ENCODE measurements at regions not wholly inside any gene's neighbourhood (a gene's known extent, or its start where the extent isn't known, plus 50 kb on each side); places are given as distances from the start of the nearest gene placed in this dataset.
A peak's percentile ranks its signal among the peaks of the same experiment; 100 is the strongest.
"Not testable (repeated sequence)": the region's sequence is repeated elsewhere in the genome, so short reads cannot be mapped to it uniquely, and the experiment has no call there.

DNA sequence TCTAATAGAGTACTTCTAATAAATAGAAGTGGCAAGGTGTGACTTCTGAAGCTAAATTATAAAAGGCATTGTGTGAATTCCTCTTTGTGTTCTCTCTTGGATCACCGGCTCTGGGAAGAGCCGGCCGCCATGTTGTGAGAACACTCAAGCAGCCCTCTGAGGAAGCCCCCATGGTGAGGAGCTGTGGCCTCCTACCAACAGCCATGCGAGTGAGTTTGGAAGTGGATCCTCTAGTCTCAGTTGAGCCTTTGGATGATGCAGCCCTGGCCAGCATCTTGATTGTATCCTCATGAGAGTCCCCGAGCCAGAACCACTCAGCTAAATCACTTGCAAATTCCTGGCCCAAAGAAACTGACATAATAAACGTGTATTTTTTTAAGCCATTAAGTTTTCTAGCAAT, 94.5 kb upstream of the CARD11 start:
- DNase-seq, result no peak

GRCh38 chr7:3138997-3139396, 95.3 kb upstream of the CARD11 start:
- DNase-seq, result no peak

GRCh38 chr7:3140834-3141233, 97.2 kb upstream of the CARD11 start:
- DNase-seq, result no peak

DNA sequence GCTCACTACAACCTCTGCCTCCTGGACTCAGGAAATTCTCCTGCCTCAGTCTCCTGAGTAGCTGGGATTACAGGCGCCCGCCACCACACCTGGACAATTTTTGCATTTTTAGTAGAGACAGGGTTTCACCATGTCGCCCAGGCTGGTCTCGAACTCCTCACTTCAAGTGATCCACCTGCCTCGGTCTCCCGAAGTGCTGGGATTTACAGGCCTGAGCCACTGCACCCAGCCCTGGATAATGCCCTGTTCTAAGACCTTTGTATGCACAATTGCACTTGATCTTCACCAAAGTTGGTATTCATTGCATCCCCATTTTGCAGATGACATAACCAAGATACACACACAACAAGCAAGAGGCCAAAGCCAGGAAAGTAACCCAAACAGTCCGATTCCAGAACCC, 97.7 kb upstream of the CARD11 start:
- no peak for DNase-seq

DNA sequence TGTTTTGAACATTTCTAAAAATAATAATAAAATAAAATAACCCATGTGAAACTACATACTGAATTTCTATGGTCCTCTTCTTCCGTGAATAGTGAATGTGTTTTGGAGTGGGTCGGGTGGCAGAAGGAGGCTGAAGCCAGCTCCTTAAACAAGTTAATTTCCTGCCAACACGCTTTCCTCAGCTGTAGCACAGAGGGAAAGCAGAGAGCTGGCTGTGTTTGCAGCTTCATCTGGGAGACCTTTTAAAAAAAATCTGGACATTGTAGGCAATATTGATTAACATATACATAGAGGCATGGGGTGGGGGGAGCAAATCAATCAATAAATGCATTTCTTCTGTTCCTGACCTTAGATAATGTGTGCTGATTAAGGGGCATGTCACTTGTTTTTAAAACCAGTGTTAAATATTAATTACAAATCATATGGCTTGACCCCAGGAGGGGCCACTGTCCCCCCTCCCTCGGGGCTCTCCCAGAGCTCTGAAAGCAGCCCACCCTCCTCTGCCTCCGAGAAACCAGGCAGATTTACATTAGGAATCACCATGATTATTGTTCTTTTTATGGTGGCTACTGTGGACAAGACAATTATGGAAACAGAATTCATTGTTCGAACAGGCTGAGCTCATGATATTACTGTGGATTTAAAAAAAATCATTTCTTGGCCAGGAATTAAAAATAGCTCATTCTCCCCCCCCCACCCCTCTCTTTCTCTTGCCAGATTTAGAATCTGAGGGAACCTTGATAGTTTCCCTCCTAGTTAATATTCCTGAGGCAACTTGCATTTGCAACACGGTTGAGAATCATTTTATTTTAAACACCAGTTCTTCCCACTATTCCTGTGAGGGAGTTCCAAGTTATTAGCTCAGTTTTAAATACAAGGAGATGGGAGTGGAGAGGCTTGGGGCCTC, 100.5 kb upstream of the CARD11 start:
- DNase-seq, result no peak

- DNase-seq, result not testable (repeated sequence)
Measured at GRCh38 chr7:3144776-3145125, 101.1 kb upstream of the CARD11 start.

DNA sequence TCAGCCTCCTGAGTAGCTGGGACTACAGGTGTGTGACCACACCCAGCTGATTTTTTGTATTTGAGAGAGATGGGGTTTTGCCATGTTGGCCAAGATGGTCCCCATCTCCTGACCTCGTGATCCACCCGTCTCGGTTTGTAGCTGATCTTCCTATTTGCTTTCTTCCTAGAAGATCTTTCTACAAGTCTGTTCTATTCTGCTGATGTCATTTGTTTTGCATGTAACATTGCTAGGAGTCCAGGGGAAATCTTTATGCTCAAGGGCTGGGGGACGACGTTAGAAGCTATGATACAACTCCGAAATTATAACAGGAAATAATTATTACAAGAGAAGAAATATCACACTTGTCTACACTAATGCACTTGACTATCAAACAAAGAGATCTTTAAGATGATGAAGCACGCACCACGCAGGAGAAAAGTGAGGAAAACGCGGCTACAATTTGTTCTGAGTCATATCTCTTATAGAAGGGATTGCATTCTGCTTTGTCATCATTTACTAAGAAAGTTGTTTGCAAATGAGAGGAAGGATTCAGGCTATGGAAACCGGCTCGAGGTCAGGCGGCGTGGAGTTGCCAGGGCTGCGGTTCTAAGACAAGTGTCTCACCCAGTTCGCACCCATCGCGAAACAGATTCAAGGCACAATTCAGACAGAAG, 103.0 kb upstream of the CARD11 start:
- peak; percentile 66 for DNase-seq

DNA sequence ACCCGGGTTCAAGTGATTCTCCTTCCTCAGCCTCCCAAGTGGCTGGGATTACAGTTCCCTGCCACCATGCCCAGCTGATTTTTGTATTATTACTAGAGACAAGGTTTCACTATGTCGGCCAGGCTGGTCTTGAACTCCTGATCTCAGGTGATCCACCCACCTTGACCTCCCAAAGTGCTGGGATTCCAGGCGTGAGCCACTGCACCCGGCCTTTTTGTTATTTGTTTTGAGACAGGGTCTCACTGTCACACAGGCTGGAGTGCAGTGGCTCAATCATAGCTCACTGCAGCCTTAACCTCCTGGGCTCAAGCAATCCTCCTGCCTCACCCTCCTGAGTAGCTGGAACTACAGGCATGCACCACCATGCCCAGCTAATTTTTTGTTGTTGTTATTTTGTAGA, 104.8 kb upstream of the CARD11 start:
- not testable (repeated sequence) for DNase-seq

DNA sequence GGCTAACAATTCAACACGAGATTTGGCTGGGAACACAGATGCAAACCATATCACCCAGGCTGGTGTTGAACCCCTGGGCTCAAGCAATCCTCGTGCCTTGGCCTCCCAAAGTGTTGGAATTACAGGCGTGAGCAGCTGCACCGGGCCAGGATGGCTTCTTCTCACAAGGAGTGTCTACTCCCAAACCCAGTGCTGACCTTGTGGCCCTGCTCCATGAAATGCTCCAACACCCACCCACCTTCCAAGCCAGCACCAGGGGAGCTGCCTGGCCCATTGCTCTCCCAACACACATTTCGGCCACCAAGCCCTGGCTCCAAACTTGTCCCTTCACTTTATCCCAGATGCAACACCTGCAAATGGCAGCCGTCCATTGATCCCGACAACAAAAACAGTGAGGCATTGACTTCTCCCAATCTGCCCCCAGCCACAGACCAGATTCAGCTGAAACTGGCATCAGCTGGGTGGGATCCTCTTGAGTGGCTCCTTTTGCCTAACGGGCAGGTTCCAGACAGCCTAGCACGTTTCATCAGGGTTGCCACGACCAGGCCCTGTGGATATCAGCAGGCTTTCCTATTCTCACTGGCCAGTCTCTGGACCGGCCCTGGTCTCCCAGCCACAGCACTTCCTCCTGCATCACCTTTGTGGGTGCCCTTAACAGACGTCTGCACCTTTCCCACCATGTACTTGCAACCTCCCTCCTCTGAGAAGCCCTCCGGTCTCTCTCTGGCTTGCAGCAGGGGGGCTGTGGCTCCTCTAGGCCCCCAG, 105.7 kb upstream of the CARD11 start:
- no peak for DNase-seq

DNA sequence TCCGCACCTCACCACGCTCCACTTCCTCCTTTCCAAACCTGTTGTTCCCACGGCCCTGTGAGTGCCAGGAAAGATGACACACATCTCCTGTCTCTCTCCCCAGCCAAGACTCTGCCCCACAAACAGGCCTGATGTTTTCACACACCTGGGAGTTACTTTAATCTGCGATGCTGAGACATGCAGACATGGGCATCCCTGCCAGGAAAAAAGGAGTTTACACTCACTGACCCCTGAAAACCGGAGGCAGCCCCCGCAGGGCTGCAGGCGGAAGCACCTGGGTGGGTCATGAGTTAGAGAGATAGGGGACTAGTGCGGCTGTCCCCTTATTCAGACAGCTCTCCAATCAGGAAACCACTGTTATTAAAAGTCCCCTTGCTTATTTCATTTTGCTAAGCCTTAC, 106.4 kb upstream of the CARD11 start:
- no peak for DNase-seq

- DNase-seq, result no peak
Measured at GRCh38 chr7:3151784-3152183, 108.1 kb upstream of the CARD11 start.

GRCh38 chr7:3152714-3153113, 109.0 kb upstream of the CARD11 start:
- no peak for DNase-seq

DNA sequence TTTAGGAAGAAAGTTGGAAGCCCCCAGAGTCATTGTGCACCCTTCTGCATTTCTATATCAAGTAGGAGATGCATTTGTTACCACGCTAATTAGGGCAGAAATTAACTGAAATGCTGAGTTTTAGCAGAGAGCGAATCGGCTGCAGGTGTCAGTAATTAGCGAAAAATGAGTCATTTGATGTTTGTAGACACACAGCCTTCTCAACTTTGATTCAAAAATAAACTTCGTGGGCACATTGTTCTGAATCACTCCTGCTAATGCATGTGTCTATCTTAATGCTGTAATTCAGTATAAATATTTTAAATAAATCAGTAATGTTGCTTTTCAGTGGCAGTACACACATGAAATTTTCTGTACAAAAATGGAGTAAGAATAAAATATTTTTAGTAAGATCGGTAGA, 109.5 kb upstream of the CARD11 start:
- no peak for DNase-seq

DNA sequence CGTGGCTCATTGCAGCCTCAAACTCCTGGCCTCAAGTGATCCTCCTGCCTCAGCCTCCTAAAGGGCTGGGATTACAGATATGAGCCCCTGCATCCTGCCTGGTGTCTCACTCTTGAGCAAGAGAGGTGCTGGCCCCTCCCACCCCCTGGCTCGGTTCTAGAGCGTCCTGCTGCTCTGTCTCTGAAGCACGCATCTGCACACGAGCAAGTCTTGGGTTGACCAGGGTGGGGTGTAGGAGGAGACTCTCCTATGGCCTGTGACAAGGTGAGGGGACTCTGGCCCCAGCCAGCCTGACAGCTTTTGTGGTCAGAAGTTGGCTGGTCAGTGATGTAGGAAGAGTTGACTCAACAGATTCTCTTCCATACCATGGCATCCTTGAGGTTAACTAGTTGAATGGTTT, 110.7 kb upstream of the CARD11 start:
- no peak for DNase-seq

GRCh38 chr7:3154881-3155494, 111.3 kb upstream of the CARD11 start:
- peak; percentile 56 for DNase-seq

DNA sequence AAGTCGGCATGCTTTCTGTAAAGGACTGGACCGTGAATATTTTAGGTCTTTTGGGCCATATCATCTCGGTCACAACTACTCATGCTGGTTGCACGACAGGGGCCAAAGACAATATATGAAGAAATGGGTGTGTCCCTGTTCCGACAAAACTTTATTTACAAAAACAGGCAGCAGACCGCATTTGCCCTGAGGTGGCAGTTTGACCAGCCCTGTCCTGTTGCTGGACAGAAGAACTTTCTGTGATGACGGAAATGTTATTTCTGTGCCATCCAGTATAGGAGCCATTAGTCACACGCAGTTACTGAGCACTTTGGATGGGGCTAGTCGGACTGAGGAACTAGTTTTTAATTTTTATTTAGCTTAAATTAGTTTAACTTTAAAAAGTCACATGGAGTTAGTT, 112.8 kb upstream of the CARD11 start:
- no peak for DNase-seq

- DNase-seq, result no peak
Measured at GRCh38 chr7:3157566-3158287, 114.1 kb upstream of the CARD11 start.

DNA sequence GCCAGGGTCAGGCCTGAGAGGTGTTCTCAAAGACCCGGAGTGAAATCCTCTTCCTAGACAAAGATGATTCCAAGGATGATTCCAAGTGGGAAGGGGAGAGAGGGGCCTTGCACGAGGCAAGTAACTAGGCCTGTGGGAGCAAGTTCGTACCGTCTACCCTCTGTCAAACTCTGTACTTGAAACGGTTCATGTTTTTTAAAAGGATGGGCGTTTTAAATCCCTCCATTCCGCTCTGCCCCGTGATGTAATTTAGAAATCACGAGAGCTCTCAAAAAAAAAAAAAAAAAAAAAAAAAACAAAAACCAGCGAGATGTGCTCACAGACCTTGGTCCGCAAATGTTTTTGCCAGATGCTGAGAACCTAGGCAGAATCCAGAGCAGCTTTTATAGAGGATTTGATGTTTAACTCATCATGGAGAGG, 114.7 kb upstream of the CARD11 start:
- DNase-seq, result no peak

DNA sequence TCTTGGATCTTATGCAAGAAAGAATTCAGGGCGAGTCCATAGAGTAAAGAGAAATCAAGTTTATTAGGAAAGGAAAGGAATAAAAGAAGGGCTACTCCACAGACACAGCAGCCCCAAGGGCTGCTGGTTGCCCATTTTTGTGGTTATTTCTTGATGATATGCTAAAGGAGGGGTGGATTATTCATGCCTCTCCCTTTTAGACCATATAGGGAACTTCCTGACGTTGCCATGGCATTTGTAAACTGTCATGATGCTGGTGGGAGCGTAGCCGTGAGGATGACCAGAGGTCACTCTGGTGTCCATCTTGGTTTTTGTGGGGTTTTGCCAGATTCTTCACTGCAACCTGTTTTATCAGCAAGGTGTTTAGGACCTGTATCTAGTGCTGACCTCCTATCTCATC, 115.4 kb upstream of the CARD11 start:
- DNase-seq, result no peak

DNA sequence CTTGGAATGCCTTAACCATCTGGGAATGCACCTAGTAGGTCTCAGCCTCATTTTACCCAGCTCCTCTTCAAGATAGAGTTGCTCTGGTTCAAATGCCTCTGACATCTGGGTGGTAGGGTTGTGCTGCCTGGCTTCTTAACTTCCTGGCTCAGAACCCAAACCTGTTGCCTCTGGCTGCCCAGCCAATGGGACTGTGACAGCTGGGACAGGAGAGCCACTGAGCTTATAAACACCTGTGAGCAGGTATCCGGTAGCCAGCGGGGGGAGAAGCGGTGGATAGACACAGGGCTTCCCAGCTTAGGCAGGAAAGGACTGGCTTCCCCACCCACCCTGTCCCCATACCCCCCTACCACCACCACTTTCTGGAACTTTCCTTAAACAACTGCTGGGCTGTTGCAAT, 115.8 kb upstream of the CARD11 start:
- no peak for DNase-seq

GRCh38 chr7:3159926-3160325, 116.3 kb upstream of the CARD11 start:
- not testable (repeated sequence) for DNase-seq

GRCh38 chr7:3162289-3162688, 118.6 kb upstream of the CARD11 start:
- peak; percentile 11 for DNase-seq

DNA sequence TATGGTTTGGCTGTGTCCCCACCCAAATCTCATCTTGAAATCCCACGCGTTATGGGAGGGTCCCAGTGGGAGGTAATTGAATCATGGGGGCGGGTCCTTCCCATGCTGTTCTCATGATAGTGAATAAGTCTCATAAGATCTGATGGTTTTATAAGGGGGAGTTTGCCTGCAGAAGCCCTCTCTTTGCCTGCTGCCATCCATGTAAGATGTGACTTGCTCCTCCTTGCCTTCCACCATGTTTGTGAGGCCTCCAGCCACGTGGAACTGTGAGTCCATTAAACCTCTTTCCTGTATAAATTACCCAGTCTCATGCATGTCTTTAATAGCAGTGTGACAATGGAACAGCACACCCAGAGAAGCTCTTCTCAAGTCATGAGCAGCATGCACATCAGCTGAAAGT, 119.1 kb upstream of the CARD11 start:
- DNase-seq, result not testable (repeated sequence)
